Esophagus muscularis mucosa (tissue), 4 donors: ENCODE measurements at regions not wholly inside any gene's neighbourhood (a gene's known extent, or its start where the extent isn't known, plus 50 kb on each side); places are given as distances from the start of the nearest gene placed in this dataset.
A peak's percentile ranks its signal among the peaks of the same experiment; 100 is the strongest.

Source experiments
- DNase-seq: peaks from one replicate; pipeline ENCODE4 v3.0.0-alpha.2; 2017; ENCODE audit errors: extremely low spot score
- H3K27ac ChIP-seq, 4 donors: fragments of 200-600 bp; sonication (generic); replicated peaks in 1 of 4; 1 replicate in 3 of 4; 2 replicates in 1 of 4; pipeline ENCODE4 v1.5.1; 2016 to 2019; ENCODE audit warnings: mild to moderate bottlenecking in 1 of 4
- H3K27me3 ChIP-seq, 4 donors: fragments of 200-600 bp; sonication (generic); one replicate each; pipeline versions ENCODE4 v1.5.1 to v1.6.0; 2016 to 2019
- H3K36me3 ChIP-seq, 4 donors: fragments of 200-600 bp; sonication (generic); one replicate each; pipeline ENCODE4 v1.5.1; 2016 to 2019
- H3K4me1 ChIP-seq, 4 donors: fragments of 200-600 bp; sonication (generic); one replicate each; pipeline ENCODE4 v1.5.1; 2016 to 2019
- H3K4me3 ChIP-seq, 4 donors: fragments of 200-600 bp; sonication (generic); 1 replicate in 2 of 4; 2 replicates in 2 of 4; pipeline ENCODE4 v1.5.1; 2016 to 2019; ENCODE audit warnings: mild to moderate bottlenecking in 4 of 4, moderate library complexity in 1 of 4
- H3K9me3 ChIP-seq, 4 donors: fragments of 200-600 bp; sonication (generic); 1 replicate in 3 of 4; 2 replicates in 1 of 4; pipeline ENCODE4 v1.5.1; 2016 to 2019
- EP300 ChIP-seq: sonication (generic); formaldehyde crosslinking; IDR thresholded peaks from one replicate; pipeline ENCODE4 v1.6.1; 2017; ENCODE audit warnings: antibody characterized with exemption
- POLR2A ChIP-seq: fragments of 450-650 bp; IDR thresholded peaks from one replicate; pipeline ENCODE4 v1.6.1; 2017; ENCODE audit warnings: antibody characterized with exemption, moderate library complexity, mild to moderate bottlenecking, low read depth
- POLR2AphosphoS5 ChIP-seq, 2 donors: sonication (generic); formaldehyde crosslinking; IDR thresholded peaks; one replicate each; pipeline ENCODE4 v1.6.1; 2017; ENCODE audit warnings: antibody characterized with exemption in 2 of 2
- WGBS: methylation state at CpG from one replicate; pipeline ENCODE4 v1.1.5; 2018; 5-methylcytosine and 5-hydroxymethylcytosine counted together
- intact Hi-C: fragments of 100-400 bp; cut with DNase I; formaldehyde crosslinking; loops from one replicate; pipeline ENCODE4 v1.15.1; 2023
- TF ChIP-seq, protein P1 (sequence below), 3 experiments: fragments of 200-600 bp in 2 of 3; fragments of 450-650 bp in 1 of 3; sonication (generic) in 2 of 3; IDR thresholded peaks; one replicate each; pipeline ENCODE4 v1.5.1; 2017 to 2019; ENCODE audit warnings: antibody characterized with exemption in 3 of 3, mild to moderate bottlenecking in 2 of 3, moderate library complexity in 1 of 3

DNA sequence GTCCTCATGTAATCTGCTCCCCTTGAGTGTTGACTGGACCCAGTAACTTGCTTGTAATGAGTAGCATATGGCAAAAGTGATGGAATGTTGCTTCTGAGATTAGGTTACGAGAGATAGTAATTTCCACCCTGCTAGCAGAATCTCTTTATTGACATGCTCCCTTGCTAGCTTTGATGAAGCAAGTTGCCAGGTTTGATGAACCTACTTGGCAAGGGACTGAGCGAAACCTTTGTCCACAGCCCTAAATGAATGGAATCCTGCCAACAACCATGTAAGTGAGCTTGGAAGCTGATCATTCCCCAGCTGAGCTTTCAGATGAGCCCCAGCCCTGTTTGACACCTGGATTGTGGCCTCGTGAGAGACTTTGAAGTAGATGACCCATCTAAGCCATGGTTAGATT, 120.8 kb upstream of the PLXNC1 start:
- H3K27ac ChIP-seq: no peak overlapping the region
- no peak overlapping the region for H3K4me3 ChIP-seq
- H3K9me3 ChIP-seq: peaks cover 0 to 14% (median 14%) of the 10 kb centered on the region in 4 donors
- DNase-seq: peak; percentile 31
- H3K36me3 ChIP-seq: no peaks in the 10 kb centered on the region
- H3K4me1 ChIP-seq: no peaks in the 10 kb centered on the region
- no peak for TF ChIP-seq EP300
- TF ChIP-seq POLR2AphosphoS5 (IDR thresholded peaks at IDR 0.05): no peak
- TF ChIP-seq, protein P1, sequence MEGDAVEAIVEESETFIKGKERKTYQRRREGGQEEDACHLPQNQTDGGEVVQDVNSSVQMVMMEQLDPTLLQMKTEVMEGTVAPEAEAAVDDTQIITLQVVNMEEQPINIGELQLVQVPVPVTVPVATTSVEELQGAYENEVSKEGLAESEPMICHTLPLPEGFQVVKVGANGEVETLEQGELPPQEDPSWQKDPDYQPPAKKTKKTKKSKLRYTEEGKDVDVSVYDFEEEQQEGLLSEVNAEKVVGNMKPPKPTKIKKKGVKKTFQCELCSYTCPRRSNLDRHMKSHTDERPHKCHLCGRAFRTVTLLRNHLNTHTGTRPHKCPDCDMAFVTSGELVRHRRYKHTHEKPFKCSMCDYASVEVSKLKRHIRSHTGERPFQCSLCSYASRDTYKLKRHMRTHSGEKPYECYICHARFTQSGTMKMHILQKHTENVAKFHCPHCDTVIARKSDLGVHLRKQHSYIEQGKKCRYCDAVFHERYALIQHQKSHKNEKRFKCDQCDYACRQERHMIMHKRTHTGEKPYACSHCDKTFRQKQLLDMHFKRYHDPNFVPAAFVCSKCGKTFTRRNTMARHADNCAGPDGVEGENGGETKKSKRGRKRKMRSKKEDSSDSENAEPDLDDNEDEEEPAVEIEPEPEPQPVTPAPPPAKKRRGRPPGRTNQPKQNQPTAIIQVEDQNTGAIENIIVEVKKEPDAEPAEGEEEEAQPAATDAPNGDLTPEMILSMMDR (IDR thresholded peaks at IDR 0.05): no peak
- no peak for TF ChIP-seq POLR2A
- H3K27me3 ChIP-seq: no peaks in the 10 kb centered on the region
- intact Hi-C loops: no loop called here
- 79% methylated on average over 3 of the region's 3 CpGs for WGBS

DNA sequence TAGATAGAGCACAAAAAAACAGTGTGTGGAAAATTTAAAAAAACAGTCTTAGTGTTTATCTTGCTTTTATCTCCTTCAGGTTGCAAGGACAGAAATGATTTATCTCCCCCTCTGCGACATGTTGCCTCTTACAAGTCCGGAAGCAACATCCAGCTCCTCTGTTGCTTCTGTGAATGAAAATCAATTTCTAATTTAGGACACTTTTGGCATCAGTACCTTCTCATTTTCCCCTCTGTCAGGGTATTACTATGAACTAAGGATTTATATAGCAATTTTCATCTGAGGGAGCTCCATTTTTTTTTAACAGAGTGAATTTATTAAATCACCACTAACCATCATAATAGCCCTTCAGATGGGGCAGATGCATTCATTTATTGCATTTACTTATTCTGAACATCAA, 116.6 kb upstream of the PLXNC1 start:
- intact Hi-C loops: no loop called here
- H3K4me3 ChIP-seq: no peak overlapping the region
- no peaks in the 10 kb centered on the region for H3K36me3 ChIP-seq
- no peak for DNase-seq
- peaks cover 0 to 5% (median 0%) of the 10 kb centered on the region in 4 donors for H3K9me3 ChIP-seq
- TF ChIP-seq POLR2AphosphoS5 (IDR thresholded peaks at IDR 0.05) (no peak), EP300 (no peak), POLR2A (no peak)
- TF ChIP-seq, protein P1 (IDR thresholded peaks at IDR 0.05): no peak
- H3K27me3 ChIP-seq: no peaks in the 10 kb centered on the region
- no peak overlapping the region for H3K27ac ChIP-seq
- H3K4me1 ChIP-seq: no peaks in the 10 kb centered on the region
- WGBS: 90% methylated on average over 2 of the region's 2 CpGs

DNA sequence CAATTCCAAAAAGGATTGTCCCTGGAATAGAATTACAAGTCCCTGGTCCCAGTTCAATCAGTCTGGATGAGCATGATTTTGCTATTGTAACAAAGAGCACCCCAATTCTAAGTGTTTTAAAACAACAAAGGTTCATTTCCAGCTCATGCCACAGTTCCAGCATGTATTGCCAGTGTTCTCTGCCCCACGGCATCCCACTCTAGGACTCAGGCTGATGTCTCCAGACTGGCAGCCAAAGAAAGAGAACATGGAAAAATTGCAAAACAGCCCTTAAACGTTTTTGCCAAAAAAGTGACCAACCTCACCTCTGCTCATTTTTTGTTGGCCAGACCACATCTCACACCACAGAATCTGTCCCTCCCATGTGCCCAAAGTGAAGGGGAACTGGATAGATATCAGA, 116.0 kb upstream of the PLXNC1 start:
- 67% methylated on average over 2 of the region's 2 CpGs for WGBS
- H3K4me1 ChIP-seq: no peaks in the 10 kb centered on the region
- TF ChIP-seq EP300 (no peak), POLR2A (no peak), POLR2AphosphoS5 (IDR thresholded peaks at IDR 0.05) (no peak)
- TF ChIP-seq, protein P1 (IDR thresholded peaks at IDR 0.05): no peak
- no peak overlapping the region for H3K4me3 ChIP-seq
- DNase-seq: no peak
- intact Hi-C loops: no loop called here
- H3K9me3 ChIP-seq: peaks cover 0 to 5% (median 0%) of the 10 kb centered on the region in 4 donors
- no peaks in the 10 kb centered on the region for H3K27me3 ChIP-seq
- no peaks in the 10 kb centered on the region for H3K36me3 ChIP-seq
- H3K27ac ChIP-seq: no peak overlapping the region

DNA sequence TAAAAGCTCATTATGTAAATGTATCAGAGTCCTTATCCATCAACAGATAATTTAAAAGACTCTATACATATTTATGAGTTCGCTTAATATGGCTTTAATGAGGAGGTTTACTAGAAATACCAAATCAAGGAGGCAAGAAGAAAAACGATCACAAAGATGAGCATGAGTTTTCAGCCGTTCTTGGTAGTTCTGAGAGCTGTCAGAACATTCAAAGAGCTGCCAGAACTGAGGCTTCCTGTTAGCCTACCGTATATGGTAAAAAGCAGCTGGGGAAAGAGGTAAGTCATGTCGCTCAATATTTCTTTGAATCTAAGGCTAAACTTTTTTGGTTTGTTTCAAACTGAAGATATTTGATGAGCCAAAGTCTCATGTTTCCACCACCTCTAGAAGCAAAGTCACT, 115.3 kb upstream of the PLXNC1 start:
- Histone ChIP-seq H3K27ac (no peak overlapping the region), H3K36me3 (no peaks in the 10 kb centered on the region), H3K4me1 (no peaks in the 10 kb centered on the region), H3K4me3 (no peak overlapping the region), H3K9me3 (no peaks in the 10 kb centered on the region), H3K27me3 (no peaks in the 10 kb centered on the region)
- 70% methylated on average over 5 of the region's 5 CpGs for WGBS
- intact Hi-C loops: no loop called here
- DNase-seq: no peak
- no peak for TF ChIP-seq EP300
- TF ChIP-seq POLR2AphosphoS5 (IDR thresholded peaks at IDR 0.05): no peak
- TF ChIP-seq POLR2A: no peak
- TF ChIP-seq, protein P1 (IDR thresholded peaks at IDR 0.05): no peak

DNA sequence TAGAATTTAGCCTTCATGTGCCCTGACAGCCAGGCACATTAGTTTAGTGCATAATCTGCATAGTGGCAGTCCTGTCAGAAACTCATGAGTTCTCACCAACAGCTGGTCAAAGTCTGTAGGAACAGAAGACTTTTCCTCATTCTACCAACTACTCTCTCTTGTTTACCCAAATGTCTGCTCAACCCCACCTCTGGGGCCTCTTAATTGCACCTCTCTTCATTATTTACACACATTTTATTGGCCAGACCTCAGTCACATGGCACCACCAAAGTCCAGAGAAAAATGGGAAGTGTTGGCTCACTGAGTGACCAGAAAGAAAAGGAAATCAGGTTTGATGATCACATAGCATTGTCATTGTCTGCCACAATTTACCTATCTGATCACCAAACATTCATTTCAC, 114.6 kb upstream of the PLXNC1 start:
- Histone ChIP-seq H3K27ac (no peak overlapping the region), H3K9me3 (peaks cover 0 to under 1% (median under 1%) of the 10 kb centered on the region in 4 donors), H3K27me3 (no peaks in the 10 kb centered on the region), H3K4me1 (no peaks in the 10 kb centered on the region), H3K36me3 (no peaks in the 10 kb centered on the region), H3K4me3 (no peak overlapping the region)
- no peak for DNase-seq
- TF ChIP-seq POLR2A (no peak), POLR2AphosphoS5 (IDR thresholded peaks at IDR 0.05) (no peak), EP300 (no peak)
- TF ChIP-seq, protein P1 (IDR thresholded peaks at IDR 0.05): no peak
- intact Hi-C loops: no loop called here
